Rectal smooth muscle tissue (tissue), 1 donor: ENCODE measurements at regions not wholly inside any gene's neighbourhood (a gene's known extent, or its start where the extent isn't known, plus 50 kb on each side); places are given as distances from the start of the nearest gene placed in this dataset.

Source experiments
- H3K27ac ChIP-seq: one replicate; pipeline ENCODE4 v1.7.0; 2013; ENCODE audit warnings: low read depth, low read length, inconsistent platforms
- H3K27me3 ChIP-seq: one replicate; pipeline ENCODE4 v1.7.0; 2013; ENCODE audit warnings: low read length; ENCODE audit not compliant: control insufficient read depth, insufficient read depth
- H3K36me3 ChIP-seq: one replicate; pipeline ENCODE4 v1.7.0; 2013; ENCODE audit warnings: low read length; ENCODE audit not compliant: control insufficient read depth, insufficient read depth
- H3K4me1 ChIP-seq: one replicate; pipeline ENCODE4 v1.7.0; 2013; ENCODE audit warnings: low read length; ENCODE audit not compliant: control insufficient read depth, insufficient read depth
- H3K4me3 ChIP-seq: one replicate; pipeline ENCODE4 v1.7.0; 2013; ENCODE audit warnings: low read length
- H3K9ac ChIP-seq: one replicate; pipeline ENCODE4 v1.7.0; 2013; ENCODE audit warnings: low read length

GRCh38 chr9:99433555-99433954 lies 211.5 kb downstream of the SEC61B start:
- Histone ChIP-seq H3K27ac (no peak overlapping the region), H3K27me3 (no peaks in the 10 kb centered on the region), H3K36me3 (no peaks in the 10 kb centered on the region), H3K4me1 (no peaks in the 10 kb centered on the region), H3K4me3 (no peak overlapping the region), H3K9ac (no peak overlapping the region)

DNA sequence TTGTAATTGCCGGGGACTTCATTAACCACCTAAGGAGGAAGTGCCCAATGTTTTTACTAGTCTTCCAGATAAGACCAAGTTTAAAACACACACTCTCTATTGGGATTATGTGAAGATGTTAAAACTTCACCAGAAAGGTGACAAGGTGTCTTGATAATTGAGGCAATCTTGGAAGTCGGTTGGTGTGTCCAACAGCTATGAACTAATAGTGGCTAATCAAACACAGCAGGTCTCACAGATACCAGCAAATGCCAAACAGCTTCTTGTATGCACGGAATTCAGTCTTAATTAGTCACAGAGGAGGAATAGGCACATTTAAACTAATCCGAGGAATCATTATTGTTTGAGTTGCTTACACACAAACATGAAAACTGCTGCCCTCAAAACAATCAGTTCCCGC lies 214.5 kb downstream of the SEC61B start:
- Histone ChIP-seq H3K36me3 (no peaks in the 10 kb centered on the region), H3K27me3 (no peaks in the 10 kb centered on the region), H3K4me1 (no peaks in the 10 kb centered on the region), H3K27ac (no peak overlapping the region), H3K4me3 (no peak overlapping the region), H3K9ac (no peak overlapping the region)

- H3K4me3 ChIP-seq = no peak overlapping the region
- no peaks in the 10 kb centered on the region for H3K27me3 ChIP-seq
- no peaks in the 10 kb centered on the region for H3K4me1 ChIP-seq
- H3K36me3 ChIP-seq = no peaks in the 10 kb centered on the region
- H3K27ac ChIP-seq = no peak overlapping the region
- H3K9ac ChIP-seq = no peak overlapping the region
These were observed 215.1 kb downstream of the SEC61B start for GRCh38 chr9:99437145-99437544.

GRCh38 chr9:99438596-99438995 lies 216.5 kb downstream of the SEC61B start:
- Histone ChIP-seq H3K4me1 (no peaks in the 10 kb centered on the region), H3K9ac (no peak overlapping the region), H3K4me3 (no peak overlapping the region), H3K36me3 (no peaks in the 10 kb centered on the region), H3K27me3 (no peaks in the 10 kb centered on the region), H3K27ac (no peak overlapping the region)

DNA sequence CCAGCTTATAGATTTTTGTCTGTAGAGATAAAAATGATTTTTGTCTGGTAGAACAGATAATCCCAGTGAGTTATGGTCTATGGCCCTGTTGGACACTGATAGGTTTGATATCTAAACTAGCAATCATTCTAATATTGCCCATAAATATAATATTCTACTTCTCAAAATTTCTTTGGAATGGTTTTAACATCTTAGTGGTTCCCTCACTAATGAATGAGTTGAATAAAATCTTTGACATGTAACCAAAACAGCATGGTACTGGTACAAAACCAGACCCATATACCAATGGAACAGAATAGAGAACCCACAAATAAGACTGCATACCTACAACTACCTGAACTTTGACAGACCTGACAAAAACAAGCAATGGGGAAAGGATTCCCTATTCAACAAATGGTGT lies 219.7 kb downstream of the SEC61B start:
- Histone ChIP-seq H3K4me3 (no peak overlapping the region), H3K4me1 (no peaks in the 10 kb centered on the region), H3K9ac (no peak overlapping the region), H3K27ac (no peak overlapping the region), H3K36me3 (no peaks in the 10 kb centered on the region), H3K27me3 (no peaks in the 10 kb centered on the region)

- no peak overlapping the region for H3K27ac ChIP-seq
- no peak overlapping the region for H3K9ac ChIP-seq
- no peaks in the 10 kb centered on the region for H3K36me3 ChIP-seq
- no peaks in the 10 kb centered on the region for H3K4me1 ChIP-seq
- H3K27me3 ChIP-seq = no peaks in the 10 kb centered on the region
- no peak overlapping the region for H3K4me3 ChIP-seq
These were observed 223.3 kb downstream of the SEC61B start for GRCh38 chr9:99445371-99445891.

- Histone ChIP-seq H3K9ac (no peak overlapping the region), H3K4me1 (peaks cover 1% of the 10 kb centered on the region), H3K27ac (no peak overlapping the region), H3K36me3 (no peaks in the 10 kb centered on the region), H3K27me3 (no peaks in the 10 kb centered on the region), H3K4me3 (no peak overlapping the region)
These were observed 223.8 kb downstream of the SEC61B start for GRCh38 chr9:99445920-99446319.

- Histone ChIP-seq H3K4me3 (no peak overlapping the region), H3K4me1 (peaks cover 7% of the 10 kb centered on the region), H3K27ac (no peak overlapping the region), H3K36me3 (no peaks in the 10 kb centered on the region), H3K9ac (no peak overlapping the region), H3K27me3 (no peaks in the 10 kb centered on the region)
These were observed 225.9 kb downstream of the SEC61B start for GRCh38 chr9:99447951-99448350.

DNA sequence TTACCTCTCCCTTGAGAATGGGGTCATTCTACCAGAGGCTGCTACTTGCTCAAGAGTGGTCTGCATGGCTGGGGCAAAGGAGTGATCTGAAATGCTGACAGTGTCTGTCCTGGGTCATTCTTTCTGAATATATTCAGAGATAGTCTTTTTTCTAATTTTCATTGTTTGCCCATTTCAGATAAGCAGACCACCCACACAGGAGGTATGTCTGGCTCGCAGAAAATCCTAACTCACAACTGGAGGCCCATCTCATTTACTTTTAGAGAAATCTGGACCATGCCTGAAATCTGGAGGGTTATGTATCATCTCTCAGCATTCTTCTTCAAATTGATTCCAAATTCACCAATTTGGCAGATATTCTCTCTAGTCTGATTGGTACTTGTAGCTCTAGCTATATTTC lies 227.6 kb downstream of the SEC61B start:
- peaks cover 7% of the 10 kb centered on the region for H3K4me1 ChIP-seq
- H3K4me3 ChIP-seq = no peak overlapping the region
- no peak overlapping the region for H3K27ac ChIP-seq
- no peaks in the 10 kb centered on the region for H3K36me3 ChIP-seq
- no peaks in the 10 kb centered on the region for H3K27me3 ChIP-seq
- H3K9ac ChIP-seq = no peak overlapping the region

GRCh38 chr9:99451112-99451606 lies 229.1 kb downstream of the SEC61B start:
- Histone ChIP-seq H3K27me3 (no peaks in the 10 kb centered on the region), H3K9ac (no peak overlapping the region), H3K4me1 (peaks cover 7% of the 10 kb centered on the region), H3K4me3 (no peak overlapping the region), H3K36me3 (no peaks in the 10 kb centered on the region), H3K27ac (peak overlapping the region; percentile 8)

DNA sequence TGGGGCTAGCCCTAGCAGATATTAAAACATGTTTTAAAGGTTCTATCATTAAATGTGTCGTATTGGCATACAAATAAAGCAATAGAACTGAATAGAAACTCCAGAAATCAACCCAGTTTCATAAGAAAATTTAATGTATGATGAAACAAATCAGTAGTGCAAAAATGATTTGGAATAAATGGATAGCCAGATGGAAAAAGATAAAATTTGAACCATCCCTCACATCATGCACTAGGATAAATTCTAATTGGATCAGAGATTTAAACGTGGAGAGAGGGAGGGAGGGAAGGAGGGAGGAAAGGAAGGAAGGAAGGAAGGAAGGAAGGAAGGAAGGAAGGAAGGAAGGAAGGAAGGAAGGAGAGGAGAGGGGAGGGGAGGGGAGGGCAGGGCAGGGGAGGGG lies 235.3 kb downstream of the SEC61B start:
- H3K27ac ChIP-seq = no peak overlapping the region
- H3K27me3 ChIP-seq = no peaks in the 10 kb centered on the region
- H3K4me3 ChIP-seq = no peak overlapping the region
- no peaks in the 10 kb centered on the region for H3K36me3 ChIP-seq
- H3K4me1 ChIP-seq = no peaks in the 10 kb centered on the region
- H3K9ac ChIP-seq = no peak overlapping the region

GRCh38 chr9:99457981-99458380 lies 235.9 kb downstream of the SEC61B start:
- Histone ChIP-seq H3K36me3 (no peaks in the 10 kb centered on the region), H3K9ac (no peak overlapping the region), H3K4me1 (no peaks in the 10 kb centered on the region), H3K27me3 (no peaks in the 10 kb centered on the region), H3K27ac (no peak overlapping the region), H3K4me3 (no peak overlapping the region)

DNA sequence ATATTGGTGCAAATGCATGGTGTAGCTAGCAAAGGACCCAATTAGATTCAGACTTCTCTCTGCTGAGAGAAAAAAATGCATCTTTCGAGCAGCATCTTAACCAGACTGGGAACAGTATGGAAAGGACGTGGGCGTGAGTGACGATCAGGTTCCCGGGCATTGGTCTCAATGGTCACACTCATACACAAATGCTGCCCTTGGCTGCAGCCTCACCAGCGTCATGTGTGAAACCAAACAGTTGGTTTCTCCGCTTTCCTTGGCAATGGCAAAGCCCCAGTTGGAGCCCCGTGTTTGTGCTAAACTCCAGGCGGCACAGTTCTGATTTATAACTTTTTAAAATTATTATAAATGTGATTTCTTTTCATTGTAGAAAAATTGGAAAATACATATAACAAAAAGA lies 237.8 kb downstream of the SEC61B start:
- no peaks in the 10 kb centered on the region for H3K4me1 ChIP-seq
- no peaks in the 10 kb centered on the region for H3K36me3 ChIP-seq
- H3K9ac ChIP-seq = no peak overlapping the region
- H3K27ac ChIP-seq = no peak overlapping the region
- no peak overlapping the region for H3K4me3 ChIP-seq
- H3K27me3 ChIP-seq = no peaks in the 10 kb centered on the region
